ENCODE measurements at regions not wholly inside any gene's neighbourhood (a gene's known extent, or its start where the extent isn't known, plus 50 kb on each side); places are given as distances from the start of the nearest gene placed in this dataset.
"Not testable (repeated sequence)": the region's sequence is repeated elsewhere in the genome, so short reads cannot be mapped to it uniquely, and the experiment has no call there.

DNA sequence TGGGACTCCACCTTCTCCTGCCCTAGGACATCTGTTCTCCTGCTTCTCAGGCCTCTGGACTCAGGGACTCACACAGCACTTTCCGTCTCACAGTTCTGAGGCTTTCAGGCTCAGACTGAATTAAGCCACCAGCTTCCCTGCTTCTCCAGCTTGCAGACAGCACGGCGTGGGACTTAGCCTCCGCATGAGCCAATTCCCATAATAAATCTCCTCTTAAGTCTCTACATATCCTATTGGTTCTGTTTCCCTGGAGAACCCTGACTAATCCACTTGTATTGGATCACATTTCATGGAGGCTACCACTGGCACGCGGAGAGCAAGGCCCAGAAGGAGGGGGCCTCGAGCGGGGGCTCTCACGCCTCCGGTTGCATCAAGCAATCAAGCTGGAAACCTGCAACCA is 1313.6 kb downstream of the TBC1D22A start:
- no peak for DNase-seq

DNA sequence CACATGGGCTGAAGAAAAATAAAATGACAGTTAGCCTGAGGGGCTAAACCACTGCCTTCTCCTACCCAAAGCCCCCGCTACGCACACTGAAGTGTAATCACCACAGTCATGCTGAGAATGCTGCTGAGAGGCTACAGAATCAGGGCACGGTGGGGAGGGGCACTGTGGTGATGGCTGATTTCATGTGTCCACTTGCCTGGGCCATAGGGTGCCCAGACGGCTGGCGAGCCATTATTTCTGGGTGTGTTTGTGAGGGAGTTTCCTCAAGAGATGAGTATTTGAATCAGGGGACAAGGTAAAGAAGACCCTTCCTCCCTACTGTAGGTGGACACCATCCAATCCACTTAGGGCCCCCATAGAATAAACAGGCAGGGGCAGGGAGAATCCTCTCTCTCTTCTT is 1313.2 kb downstream of the TBC1D22A start:
- DNase-seq: no peak

DNA sequence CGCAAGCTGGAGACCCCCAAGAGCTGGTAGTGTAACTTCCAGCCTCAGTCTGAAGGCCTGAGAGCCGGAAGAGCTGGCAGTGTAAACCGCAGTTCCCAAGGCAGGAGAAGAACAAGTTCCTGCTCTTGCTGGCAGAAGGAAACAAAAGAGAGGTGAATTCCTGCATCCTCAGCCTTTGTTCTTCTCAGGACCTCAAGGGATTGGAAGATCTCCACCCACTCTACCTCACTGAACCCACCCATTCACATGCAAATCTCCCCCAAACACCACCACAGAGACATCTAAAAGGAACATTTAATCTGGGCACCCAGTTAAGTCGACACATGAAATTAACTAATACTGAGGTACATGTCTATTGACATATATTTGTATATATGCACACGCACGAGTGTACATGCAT is 1310.3 kb downstream of the TBC1D22A start:
- DNase-seq: no peak

GRCh38 chr22:48071828-48072227 is 1309.4 kb downstream of the TBC1D22A start:
- DNase-seq: no peak

- DNase-seq: no peak
These were observed 1308.9 kb downstream of the TBC1D22A start for GRCh38 chr22:48071305-48071704.

DNA sequence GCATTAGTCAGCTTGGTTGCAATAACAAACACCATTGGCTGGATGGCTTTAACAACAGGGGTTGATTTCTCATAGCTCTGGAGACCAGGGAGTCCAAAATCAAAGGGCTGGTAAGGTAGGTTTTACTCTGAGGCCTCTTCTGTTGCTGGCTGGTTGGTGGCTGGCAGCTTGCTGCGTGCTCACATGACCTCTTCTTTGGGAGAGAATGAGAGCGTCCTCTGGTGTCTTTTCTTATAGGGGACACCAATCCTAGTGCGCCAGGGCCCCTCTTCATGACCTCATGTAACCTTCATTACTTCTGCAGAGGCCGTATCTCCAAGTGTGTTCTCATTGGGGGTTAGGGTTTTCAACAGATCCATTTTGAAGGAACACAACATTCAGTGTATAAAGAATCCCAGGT is 1308.3 kb downstream of the TBC1D22A start:
- DNase-seq: no peak

DNA sequence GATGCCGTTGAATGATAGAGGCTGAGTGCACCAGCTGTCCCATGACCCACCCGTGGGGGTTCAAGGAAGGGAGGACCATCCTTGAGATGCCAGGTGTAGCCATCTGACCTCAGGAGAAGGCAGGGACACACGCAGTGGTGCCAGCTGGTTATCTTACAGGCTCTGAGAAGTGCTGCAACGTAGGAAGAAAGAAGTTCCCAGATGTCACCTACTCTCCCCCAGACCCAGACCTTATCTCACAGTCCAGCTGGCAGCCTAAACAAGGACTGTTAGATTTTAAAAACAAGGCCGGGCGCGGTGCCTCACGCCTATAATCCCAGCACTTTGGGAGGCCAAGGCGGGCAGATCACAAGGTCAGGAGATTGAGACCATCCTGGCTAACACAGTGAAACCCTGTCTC is 1307.6 kb downstream of the TBC1D22A start:
- no peak for DNase-seq

GRCh38 chr22:48069256-48069655 is 1306.8 kb downstream of the TBC1D22A start:
- DNase-seq: no peak

DNA sequence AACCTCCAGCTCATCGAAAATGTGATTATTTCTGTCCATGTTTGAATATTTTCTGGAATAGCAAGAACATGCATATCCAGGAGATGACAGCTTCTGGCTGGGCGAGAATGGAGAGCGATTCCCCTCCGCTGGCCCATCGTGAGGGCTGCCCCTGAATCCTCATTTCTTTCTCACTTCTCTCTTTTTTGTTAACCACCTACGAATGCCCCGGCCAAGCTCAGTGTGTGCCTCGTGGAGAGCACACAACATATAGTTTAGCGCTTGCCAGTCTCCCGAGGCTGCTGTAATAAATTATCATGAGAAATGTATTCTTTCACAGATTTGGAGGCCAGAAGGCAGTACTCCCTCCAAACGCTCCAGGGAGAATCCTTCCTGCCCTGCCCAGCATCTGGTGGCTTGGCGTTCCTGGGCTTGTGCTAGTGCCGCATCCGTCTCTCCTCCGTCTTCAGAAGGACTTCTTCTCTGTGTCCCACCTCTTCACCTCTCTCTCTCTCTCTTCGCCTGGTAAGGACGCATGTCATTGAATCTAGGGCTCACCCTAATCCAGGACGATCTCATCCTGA is 1306.0 kb downstream of the TBC1D22A start:
- DNase-seq: no peak

DNA sequence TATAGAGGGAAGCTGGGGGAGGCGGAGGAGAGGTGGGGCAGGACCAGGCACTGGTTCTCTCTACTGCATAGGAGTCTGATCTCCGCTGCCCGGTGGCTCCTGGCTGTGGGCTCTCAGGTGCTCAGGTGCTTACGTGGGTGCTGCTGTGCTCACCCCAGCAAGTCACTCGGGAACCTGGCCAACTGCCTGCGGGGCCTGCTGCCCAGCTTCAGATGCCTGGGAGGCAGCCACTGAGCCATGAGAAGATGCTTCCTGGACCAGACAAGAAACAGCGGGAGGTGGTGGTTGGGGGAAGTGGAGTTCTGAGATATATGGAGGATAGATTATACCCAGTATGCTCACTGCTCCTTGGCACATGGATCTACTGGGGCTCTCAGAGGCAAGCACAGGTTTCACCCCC is 1303.4 kb downstream of the TBC1D22A start:
- DNase-seq: no peak

- DNase-seq: no peak
These were observed 1299.3 kb downstream of the TBC1D22A start for GRCh38 chr22:48061726-48062125.

DNA sequence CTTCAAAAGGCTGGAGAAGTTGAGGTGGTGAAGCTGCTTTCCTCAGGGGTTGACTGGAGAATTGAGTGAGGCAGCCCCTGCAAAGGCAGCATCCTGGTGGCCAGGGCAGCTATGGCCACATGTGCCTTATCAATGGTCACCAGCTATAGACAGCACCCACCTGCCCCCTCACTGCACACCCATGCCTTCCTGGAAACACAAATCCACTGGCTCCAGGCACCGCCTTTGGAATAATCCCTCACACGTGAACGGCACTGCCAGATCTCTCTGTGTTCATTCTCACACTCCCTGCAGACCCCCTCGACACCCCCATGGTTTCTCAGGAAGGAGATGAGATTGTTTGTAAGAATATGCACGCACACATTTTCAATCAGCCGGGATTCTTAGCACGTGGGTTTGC is 1297.8 kb downstream of the TBC1D22A start:
- no peak for DNase-seq

GRCh38 chr22:48059521-48059920 is 1297.1 kb downstream of the TBC1D22A start:
- DNase-seq: not testable (repeated sequence)

- no peak for DNase-seq
These were observed 1294.8 kb downstream of the TBC1D22A start for GRCh38 chr22:48057116-48057835.

DNA sequence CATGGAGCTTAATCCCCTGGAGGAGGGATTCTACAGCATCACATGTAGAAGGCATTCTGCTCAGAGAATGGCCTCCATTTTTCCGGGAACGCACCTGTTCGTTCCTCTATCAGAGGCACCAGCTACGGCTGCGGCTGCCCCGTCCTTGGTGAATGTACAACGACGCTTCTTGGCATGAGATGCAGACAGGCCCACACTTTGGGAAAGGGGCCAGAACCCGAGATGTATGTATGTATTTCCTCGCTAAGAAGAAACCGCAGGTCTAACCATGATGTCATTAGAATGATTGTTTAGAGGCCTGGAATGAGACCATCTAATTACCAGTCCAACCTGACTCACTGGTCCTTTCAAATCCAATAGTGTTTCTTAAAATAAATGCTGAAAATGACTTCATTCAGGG is 1293.4 kb downstream of the TBC1D22A start:
- DNase-seq: no peak

DNA sequence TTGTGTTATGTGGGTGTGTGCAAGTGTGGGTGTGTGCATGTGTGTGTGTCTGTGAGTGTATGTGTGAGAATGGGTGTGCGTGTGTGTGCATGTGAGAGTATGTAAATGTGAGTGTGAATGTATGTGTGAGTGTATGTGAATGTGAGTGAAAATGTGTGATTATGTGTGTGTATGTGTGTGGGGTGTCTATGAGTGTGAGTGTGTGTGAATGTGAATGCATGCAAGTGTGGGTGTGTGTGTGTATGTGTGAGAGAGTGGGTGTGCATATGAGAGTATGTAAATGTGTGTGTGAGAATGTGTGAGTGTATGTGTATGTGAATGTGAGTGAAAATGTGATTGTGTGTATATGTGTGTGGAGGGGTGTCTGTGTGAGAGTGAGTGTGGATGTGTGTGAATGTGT is 1292.7 kb downstream of the TBC1D22A start:
- DNase-seq: no peak

GRCh38 chr22:48054596-48054995 is 1292.1 kb downstream of the TBC1D22A start:
- DNase-seq: no peak

GRCh38 chr22:48053973-48054372 is 1291.5 kb downstream of the TBC1D22A start:
- DNase-seq: no peak

DNA sequence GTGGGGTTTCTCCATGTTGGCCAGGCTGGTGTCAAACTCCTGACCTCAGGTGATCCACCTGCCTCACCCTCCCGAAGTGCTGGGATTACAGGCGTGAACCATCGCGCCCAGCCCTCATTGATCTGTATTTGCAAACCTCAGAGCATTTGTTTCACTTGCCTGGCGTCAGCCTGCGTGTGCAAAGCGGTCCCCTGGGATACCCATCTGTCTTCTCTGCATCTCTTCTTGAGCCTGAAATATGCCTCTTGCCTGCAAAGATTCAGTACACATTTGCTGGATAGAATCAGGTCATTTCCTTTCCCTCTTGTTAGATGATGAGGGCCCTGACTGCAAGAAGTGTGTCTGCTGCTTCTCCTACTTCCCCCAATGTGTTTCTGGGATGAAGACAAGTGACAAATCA is 1291.0 kb downstream of the TBC1D22A start:
- no peak for DNase-seq

- DNase-seq: no peak
These were observed 1290.1 kb downstream of the TBC1D22A start for GRCh38 chr22:48052621-48052890.

DNA sequence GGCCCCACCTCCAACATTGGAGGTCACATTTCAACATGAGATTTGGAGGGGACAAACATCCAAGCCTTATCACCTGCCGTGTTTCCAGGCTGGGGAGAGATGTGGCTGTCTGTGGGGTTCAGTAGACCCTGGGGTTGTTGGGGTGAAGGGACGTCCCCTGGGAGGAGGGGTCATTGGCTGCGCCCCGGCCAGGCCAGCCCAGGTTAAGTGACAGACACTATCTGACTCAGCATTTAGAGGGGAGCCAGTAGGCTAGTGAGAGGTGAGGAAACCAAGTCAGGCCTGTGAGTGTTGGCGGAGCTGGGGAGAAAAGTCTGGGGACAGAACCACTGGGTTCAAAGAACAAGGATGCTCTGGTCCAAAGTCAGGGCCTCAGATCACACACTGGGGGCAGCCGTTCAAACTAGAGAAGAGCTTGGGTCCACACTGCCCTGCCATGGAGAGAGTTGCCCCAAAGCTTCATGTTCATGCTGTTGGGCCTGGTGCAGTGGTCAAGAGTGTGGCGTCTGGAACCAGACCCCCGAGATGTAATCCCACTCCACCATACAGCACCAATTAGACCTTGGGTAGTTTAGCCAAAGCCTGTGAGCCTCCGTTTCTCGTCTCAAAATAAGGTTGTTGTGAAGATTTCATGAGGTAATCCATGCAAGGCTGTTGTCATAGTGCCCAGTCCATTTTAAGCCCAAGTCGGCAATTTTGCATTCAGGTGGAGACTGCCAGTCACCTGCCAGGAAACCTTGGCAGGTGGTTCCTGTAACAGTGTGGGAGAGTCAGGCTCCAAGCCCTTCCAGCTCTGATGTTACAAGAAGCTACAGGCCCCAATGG is 1289.6 kb downstream of the TBC1D22A start:
- no peak for DNase-seq

DNA sequence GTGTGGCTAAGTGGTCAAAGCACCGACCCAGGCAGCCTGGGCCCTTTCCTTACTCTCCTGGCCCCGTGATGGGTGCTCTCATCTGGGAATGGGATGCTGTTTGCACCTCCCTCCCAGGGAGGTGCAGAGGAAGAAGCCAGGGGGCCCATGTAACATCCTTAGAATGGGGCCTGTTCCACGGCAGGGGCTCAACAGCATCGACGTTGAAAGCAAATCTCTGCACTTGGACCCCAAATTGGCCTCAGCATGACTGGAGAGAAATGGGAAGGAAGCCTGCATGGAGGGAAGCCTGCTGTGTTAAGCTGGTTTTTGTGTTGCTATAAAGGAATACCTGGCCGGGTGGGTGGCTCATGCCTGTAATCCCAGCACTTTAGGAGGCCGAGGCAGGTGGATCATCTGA is 1288.4 kb downstream of the TBC1D22A start:
- no peak for DNase-seq

DNA sequence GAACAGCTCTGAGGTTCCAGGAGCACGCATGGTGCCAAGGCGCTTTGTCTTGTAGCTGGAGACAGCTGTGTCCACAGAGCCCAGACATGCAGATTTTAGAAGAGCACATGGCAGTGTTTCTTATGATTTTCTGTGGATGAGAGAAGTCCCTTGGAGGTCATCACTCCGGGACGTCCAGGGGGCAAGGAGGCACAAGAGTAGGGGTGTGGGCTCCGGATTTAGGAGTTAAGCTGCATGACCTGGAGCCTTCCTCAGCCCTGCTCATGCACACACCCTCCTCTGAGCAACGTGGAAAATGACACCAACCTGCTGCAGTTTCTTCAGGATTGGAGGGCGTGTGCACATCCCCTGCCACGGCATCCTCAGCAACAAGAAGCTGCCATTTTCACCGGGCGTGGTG is 1286.7 kb downstream of the TBC1D22A start:
- no peak for DNase-seq

- DNase-seq: no peak
These were observed 1285.5 kb downstream of the TBC1D22A start for GRCh38 chr22:48047722-48048500.

All from NCI-H1417 treated with DMSO at 0.1 percent for 48 hours (cell line).